ENCODE measurements at regions not wholly inside any gene's neighbourhood (a gene's known extent, or its start where the extent isn't known, plus 50 kb on each side); places are given as distances from the start of the nearest gene placed in this dataset.

- ChIA-PET CTCF (interaction anchor here (1.1 kb wide), 1 partner anchor 212 kb away, joined by 3 read pairs; no protein-coding TSS in a partner anchor), POLR2A (no interaction called here)
- TF ChIP-seq MYNN (tag by site-specific recombination; IDR thresholded peaks at IDR 0.05; ENCODE audit: borderline replicate concordance), result no peak
- no peak for TF ChIP-seq TRIM28 (IDR thresholded peaks at IDR 0.05; ENCODE audit: borderline replicate concordance, low read length)
- no peaks in the 10 kb centered on the region for H3K9me3 ChIP-seq (ENCODE audit: control insufficient read depth, insufficient read depth, low read depth, low read length)
- no peak overlapping the region for H3K27ac ChIP-seq (ENCODE audit: extremely low read depth, low read depth, low read length)
- H3K36me3 ChIP-seq (ENCODE audit: control insufficient read depth in 2 of 2, insufficient read depth in 1 of 2, low read length in 2 of 2), result no peaks in the 10 kb centered on the region
- H3K4me1 ChIP-seq (ENCODE audit: control insufficient read depth, insufficient read depth, low read length), result no peaks in the 10 kb centered on the region
- H3K4me3 ChIP-seq (ENCODE audit: low read depth, low read length), result no peak overlapping the region
Observed at GRCh38 chrX:39602195-39602594, 495.6 kb downstream of the BCOR start.

- POLR2A ChIA-PET, result no interaction called here
- H3K9me3 ChIP-seq (ENCODE audit: control insufficient read depth, insufficient read depth, low read depth, low read length), result no peaks in the 10 kb centered on the region
Observed at GRCh38 chrX:39603230-39603629, 494.5 kb downstream of the BCOR start.

More at GRCh38 chrX:39603230-39603629, 494.5 kb downstream of the BCOR start:
- CTCF ChIA-PET, result interaction anchor here (0.6 kb wide), 1 partner anchor 602 kb away, joined by 3 read pairs; no protein-coding TSS in a partner anchor
- H3K4me1 ChIP-seq (ENCODE audit: control insufficient read depth, insufficient read depth, low read length), result no peaks in the 10 kb centered on the region
- TF ChIP-seq YY2 (tag by site-specific recombination; IDR thresholded peaks at IDR 0.05) (no peak), ZSCAN30 (tag by site-specific recombination; IDR thresholded peaks at IDR 0.05) (no peak), ZNF184 (tag by site-specific recombination; IDR thresholded peaks at IDR 0.05) (no peak), ZNF140 (tag by site-specific recombination; IDR thresholded peaks at IDR 0.05) (no peak), ZBTB11 (tag by site-specific recombination; conservative IDR thresholded peaks at IDR 0.05; ENCODE audit: low read depth) (no peak), ATF2 (tag by site-specific recombination; IDR thresholded peaks at IDR 0.05; ENCODE audit: low read depth) (no peak), MEIS1 (CRISPR knock-in tag; IDR thresholded peaks at IDR 0.05; ENCODE audit: borderline replicate concordance) (no peak), SALL2 (tag by site-specific recombination; IDR thresholded peaks at IDR 0.05; ENCODE audit: borderline replicate concordance) (no peak), ZNF529 (tag by site-specific recombination; IDR thresholded peaks at IDR 0.05; ENCODE audit: insufficient replicate concordance) (no peak), ZBTB17 (tag by site-specific recombination; IDR thresholded peaks at IDR 0.05) (no peak), KLF17 (tag by site-specific recombination; IDR thresholded peaks at IDR 0.05) (no peak), ZNF707 (tag by site-specific recombination; IDR thresholded peaks at IDR 0.05) (no peak), OSR2 (tag by site-specific recombination; IDR thresholded peaks at IDR 0.05) (no peak), BCL11B (tag by site-specific recombination; IDR thresholded peaks at IDR 0.05; ENCODE audit: low read depth) (no peak), GFI1B (tag by site-specific recombination; IDR thresholded peaks at IDR 0.05) (no peak)
- TF ChIP-seq, protein P1, sequence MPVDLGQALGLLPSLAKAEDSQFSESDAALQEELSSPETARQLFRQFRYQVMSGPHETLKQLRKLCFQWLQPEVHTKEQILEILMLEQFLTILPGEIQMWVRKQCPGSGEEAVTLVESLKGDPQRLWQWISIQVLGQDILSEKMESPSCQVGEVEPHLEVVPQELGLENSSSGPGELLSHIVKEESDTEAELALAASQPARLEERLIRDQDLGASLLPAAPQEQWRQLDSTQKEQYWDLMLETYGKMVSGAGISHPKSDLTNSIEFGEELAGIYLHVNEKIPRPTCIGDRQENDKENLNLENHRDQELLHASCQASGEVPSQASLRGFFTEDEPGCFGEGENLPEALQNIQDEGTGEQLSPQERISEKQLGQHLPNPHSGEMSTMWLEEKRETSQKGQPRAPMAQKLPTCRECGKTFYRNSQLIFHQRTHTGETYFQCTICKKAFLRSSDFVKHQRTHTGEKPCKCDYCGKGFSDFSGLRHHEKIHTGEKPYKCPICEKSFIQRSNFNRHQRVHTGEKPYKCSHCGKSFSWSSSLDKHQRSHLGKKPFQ (tag by site-specific recombination; IDR thresholded peaks at IDR 0.05), result no peak
- TF ChIP-seq, protein P2, sequence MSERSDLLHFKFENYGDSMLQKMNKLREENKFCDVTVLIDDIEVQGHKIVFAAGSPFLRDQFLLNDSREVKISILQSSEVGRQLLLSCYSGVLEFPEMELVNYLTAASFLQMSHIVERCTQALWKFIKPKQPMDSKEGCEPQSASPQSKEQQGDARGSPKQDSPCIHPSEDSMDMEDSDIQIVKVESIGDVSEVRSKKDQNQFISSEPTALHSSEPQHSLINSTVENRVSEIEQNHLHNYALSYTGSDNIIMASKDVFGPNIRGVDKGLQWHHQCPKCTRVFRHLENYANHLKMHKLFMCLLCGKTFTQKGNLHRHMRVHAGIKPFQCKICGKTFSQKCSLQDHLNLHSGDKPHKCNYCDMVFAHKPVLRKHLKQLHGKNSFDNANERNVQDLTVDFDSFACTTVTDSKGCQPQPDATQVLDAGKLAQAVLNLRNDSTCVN (tag by site-specific recombination; optimal IDR thresholded peaks at IDR 0.05), result no peak
- no peaks in the 10 kb centered on the region for H3K36me3 ChIP-seq (ENCODE audit: control insufficient read depth in 2 of 2, insufficient read depth in 1 of 2, low read length in 2 of 2)
- no peak overlapping the region for H3K27ac ChIP-seq (ENCODE audit: extremely low read depth, low read depth, low read length)
- no peak overlapping the region for H3K4me3 ChIP-seq (ENCODE audit: low read depth, low read length)

Data from HEK293 (cell line).